Activated CD4-positive, alpha-beta T cell treated with anti-CD3 and anti-CD28 coated beads, Interleukin-2, amount 10 ng/mL, durations not matched to agents 7 days and 5 days (primary cell): ENCODE measurements at regions not wholly inside any gene's neighbourhood (a gene's known extent, or its start where the extent isn't known, plus 50 kb on each side); places are given as distances from the start of the nearest gene placed in this dataset.

Experiments used
- CTCF ChIA-PET: fragments of 350-600 bp; sonication (Branson Sonifier 250); formaldehyde crosslinking; loops from one replicate; lab custom pipeline; 2021; ENCODE audit warnings: antibody characterized with exemption; lab: Charles Lee
- POLR2A ChIA-PET: fragments of 350-600 bp; sonication (Branson Sonifier 250); formaldehyde crosslinking; loops from one replicate; lab custom pipeline; 2021; ENCODE audit warnings: antibody characterized with exemption; lab: Charles Lee
- DNase-seq: peaks from one replicate; pipeline ENCODE4 v3.0.0-alpha.2; 2020
- H3K27ac Mint-ChIP-seq: one replicate; pipeline ENCODE4 v1.8.0; 2021; ENCODE audit warnings: mild to moderate bottlenecking, moderate library complexity, mixed read lengths
- H3K27me3 Mint-ChIP-seq: one replicate; pipeline ENCODE4 v1.8.0; 2021; ENCODE audit warnings: mixed read lengths
- H3K36me3 Mint-ChIP-seq: one replicate; pipeline ENCODE4 v1.8.0; 2021; ENCODE audit warnings: low read depth, mixed read lengths
- H3K4me1 Mint-ChIP-seq: one replicate; pipeline ENCODE4 v1.8.0; 2021; ENCODE audit warnings: mixed read lengths
- H3K4me3 Mint-ChIP-seq: one replicate; pipeline ENCODE4 v1.8.0; 2021; ENCODE audit warnings: mild to moderate bottlenecking, moderate library complexity, mixed read lengths
- H3K9me3 Mint-ChIP-seq: one replicate; pipeline ENCODE4 v1.8.0; 2021; ENCODE audit warnings: mixed read lengths

GRCh38 chr9:103364753-103365152 lies 369.6 kb downstream of the CYLC2 start:
- Mint-ChIP-seq H3K27ac (no peak overlapping the region), H3K27me3 (no peaks in the 10 kb centered on the region), H3K9me3 (no peaks in the 10 kb centered on the region), H3K4me3 (no peak overlapping the region), H3K36me3 (no peaks in the 10 kb centered on the region), H3K4me1 (no peaks in the 10 kb centered on the region)
- DNase-seq, result no peak
- POLR2A ChIA-PET, result no interaction called here
- CTCF ChIA-PET, result no interaction called here

GRCh38 chr9:103371152-103371551 lies 376.0 kb downstream of the CYLC2 start:
- no peaks in the 10 kb centered on the region for H3K4me1 Mint-ChIP-seq
- no peaks in the 10 kb centered on the region for H3K27me3 Mint-ChIP-seq
- CTCF ChIA-PET, result no interaction called here
- H3K9me3 Mint-ChIP-seq, result no peaks in the 10 kb centered on the region
- H3K27ac Mint-ChIP-seq, result no peak overlapping the region
- DNase-seq, result no peak
- H3K4me3 Mint-ChIP-seq, result no peak overlapping the region
- no peaks in the 10 kb centered on the region for H3K36me3 Mint-ChIP-seq
- POLR2A ChIA-PET, result no interaction called here

- Mint-ChIP-seq H3K4me1 (no peaks in the 10 kb centered on the region), H3K27ac (no peak overlapping the region), H3K36me3 (no peaks in the 10 kb centered on the region), H3K9me3 (no peaks in the 10 kb centered on the region), H3K27me3 (no peaks in the 10 kb centered on the region), H3K4me3 (no peak overlapping the region)
- ChIA-PET CTCF (no interaction called here), POLR2A (no interaction called here)
- DNase-seq, result no peak
These were observed 377.7 kb downstream of the CYLC2 start for GRCh38 chr9:103372828-103373227.

- Mint-ChIP-seq H3K27ac (no peak overlapping the region), H3K4me3 (no peak overlapping the region), H3K27me3 (no peaks in the 10 kb centered on the region), H3K9me3 (no peaks in the 10 kb centered on the region), H3K36me3 (no peaks in the 10 kb centered on the region), H3K4me1 (no peaks in the 10 kb centered on the region)
- POLR2A ChIA-PET, result no interaction called here
- no peak for DNase-seq
- CTCF ChIA-PET, result no interaction called here
These were observed 382.5 kb downstream of the CYLC2 start for GRCh38 chr9:103377667-103378066.

DNA sequence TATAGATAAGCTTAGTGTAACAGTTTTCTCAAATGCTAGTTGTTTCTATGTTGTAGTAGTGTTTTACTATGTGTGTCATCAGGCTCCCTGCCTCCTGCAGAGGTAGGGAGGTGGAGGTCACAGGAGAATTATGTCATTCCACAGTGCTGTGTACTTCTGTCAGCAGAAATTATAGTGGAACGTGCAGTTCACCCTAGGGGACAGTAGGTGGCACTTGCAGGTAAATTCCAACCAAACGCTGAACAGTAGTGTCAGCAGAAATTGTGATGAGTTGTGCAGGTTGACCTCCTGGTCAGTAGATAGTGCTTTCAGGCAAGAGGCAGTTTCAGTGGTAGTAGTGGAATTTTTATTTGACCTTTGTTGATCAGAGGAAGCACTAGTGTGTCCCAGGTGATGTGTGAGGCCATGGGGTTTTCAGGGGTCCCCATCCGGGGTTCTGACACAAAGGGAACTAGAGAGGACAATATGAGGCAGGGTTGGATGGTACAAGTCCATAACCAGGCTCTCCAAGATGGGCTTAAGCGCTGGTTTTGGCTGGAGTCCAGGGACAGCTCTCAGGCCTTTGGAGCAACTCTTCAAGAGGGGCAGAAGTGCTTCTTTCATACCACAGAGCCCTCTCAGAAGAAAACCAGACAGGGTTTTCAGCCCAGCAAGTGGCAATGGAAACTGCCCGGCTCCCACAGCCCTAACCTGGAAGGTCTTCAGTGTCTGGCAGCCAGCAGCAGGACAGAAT lies 402.9 kb downstream of the CYLC2 start:
- Mint-ChIP-seq H3K9me3 (no peaks in the 10 kb centered on the region), H3K36me3 (no peaks in the 10 kb centered on the region), H3K4me3 (no peak overlapping the region), H3K27ac (no peak overlapping the region), H3K27me3 (no peaks in the 10 kb centered on the region), H3K4me1 (no peaks in the 10 kb centered on the region)
- POLR2A ChIA-PET, result no interaction called here
- DNase-seq, result peak; percentile 30
- CTCF ChIA-PET, result no interaction called here

DNA sequence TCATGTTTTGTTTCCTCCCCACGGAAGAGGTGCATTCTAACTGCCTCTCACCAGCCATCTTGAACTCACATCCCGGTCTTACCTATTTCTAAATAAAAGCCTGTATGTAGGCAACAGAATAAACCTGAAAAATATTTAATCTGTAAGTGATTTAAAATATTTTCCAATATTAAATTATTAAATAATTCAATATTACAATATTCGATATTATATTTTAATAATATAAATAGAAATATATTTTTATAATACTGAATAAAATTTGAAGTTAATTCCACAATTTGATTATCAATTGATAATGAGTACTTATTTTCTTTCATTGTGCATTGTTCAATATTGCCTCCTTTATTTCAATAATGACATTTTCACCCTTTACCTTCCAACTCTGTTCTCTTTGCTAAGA lies 404.4 kb downstream of the CYLC2 start:
- no peak overlapping the region for H3K27ac Mint-ChIP-seq

DNA sequence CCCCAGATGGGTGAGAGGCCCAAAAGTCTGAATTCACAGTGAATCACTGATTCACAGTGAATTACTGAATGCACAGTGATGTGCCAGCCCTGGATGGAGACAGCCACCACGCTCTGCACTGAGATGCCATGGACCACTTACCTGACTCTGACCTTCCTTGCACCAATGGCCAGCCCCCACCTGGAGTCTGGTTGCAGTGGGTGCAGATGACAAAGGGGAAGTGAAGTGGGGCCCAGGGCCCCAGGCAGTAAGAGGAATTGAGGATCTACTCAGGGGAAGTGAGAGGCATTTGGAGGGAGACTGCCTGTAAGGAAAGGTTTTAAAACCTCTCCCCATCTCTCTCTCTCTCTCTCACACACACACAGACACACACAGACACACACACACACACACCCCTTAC lies 412.1 kb downstream of the CYLC2 start:
- CTCF ChIA-PET, result no interaction called here
- H3K27me3 Mint-ChIP-seq, result no peaks in the 10 kb centered on the region

More for the DNA sequence above, 404.4 kb downstream of the CYLC2 start:
- H3K4me3 Mint-ChIP-seq, result no peak overlapping the region
- no peaks in the 10 kb centered on the region for H3K9me3 Mint-ChIP-seq
- POLR2A ChIA-PET, result no interaction called here
- no peaks in the 10 kb centered on the region for H3K36me3 Mint-ChIP-seq
- no peaks in the 10 kb centered on the region for H3K4me1 Mint-ChIP-seq
- DNase-seq, result no peak
- CTCF ChIA-PET, result no interaction called here
- no peaks in the 10 kb centered on the region for H3K27me3 Mint-ChIP-seq

DNA sequence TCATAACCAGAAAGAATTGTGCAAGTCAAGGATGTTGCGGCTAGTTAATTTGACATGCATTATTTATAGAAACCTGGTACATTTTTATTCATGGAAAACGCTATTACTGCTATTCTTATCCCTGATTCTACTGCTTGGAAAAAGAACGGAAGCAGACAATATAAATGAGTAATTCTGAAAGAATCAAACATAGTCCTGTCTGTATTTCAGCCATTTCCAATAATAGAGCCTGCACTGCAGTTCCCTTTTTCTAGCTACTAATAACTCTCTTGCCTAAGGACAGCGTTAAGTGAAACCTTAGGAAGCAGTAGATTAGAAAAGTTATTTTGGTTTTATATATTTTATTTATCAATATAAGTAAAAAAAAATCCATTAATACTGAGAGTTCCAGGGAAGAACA lies 414.9 kb downstream of the CYLC2 start:
- no peak for DNase-seq
- Mint-ChIP-seq H3K4me1 (no peaks in the 10 kb centered on the region), H3K27me3 (no peaks in the 10 kb centered on the region), H3K27ac (no peak overlapping the region), H3K36me3 (no peaks in the 10 kb centered on the region), H3K4me3 (no peak overlapping the region), H3K9me3 (no peaks in the 10 kb centered on the region)
- CTCF ChIA-PET, result no interaction called here
- POLR2A ChIA-PET, result no interaction called here

More for the DNA sequence above, 412.1 kb downstream of the CYLC2 start:
- Mint-ChIP-seq H3K9me3 (no peaks in the 10 kb centered on the region), H3K4me3 (no peak overlapping the region), H3K36me3 (no peaks in the 10 kb centered on the region), H3K27ac (no peak overlapping the region), H3K4me1 (no peaks in the 10 kb centered on the region)
- no peak for DNase-seq
- POLR2A ChIA-PET, result no interaction called here

DNA sequence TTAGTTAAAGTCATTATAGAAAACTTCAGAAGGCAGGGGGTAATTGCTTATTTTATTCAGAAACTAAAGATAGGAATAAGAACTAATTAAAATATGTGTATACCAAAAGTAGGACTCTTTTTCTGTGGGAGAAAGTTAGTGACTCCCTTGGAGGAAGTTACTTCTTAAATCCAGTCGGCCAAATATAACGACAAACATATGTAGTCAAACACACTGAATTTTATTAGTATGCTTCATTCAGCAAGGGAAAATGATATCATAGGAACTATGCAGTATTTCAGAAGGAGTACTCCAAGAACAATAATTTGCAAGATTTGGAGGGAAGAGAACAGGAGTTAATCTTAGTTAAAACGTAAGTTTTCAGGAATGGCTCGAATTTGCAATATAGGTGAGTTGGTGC lies 432.6 kb downstream of the CYLC2 start:
- Mint-ChIP-seq H3K27me3 (no peaks in the 10 kb centered on the region), H3K27ac (no peak overlapping the region), H3K9me3 (no peaks in the 10 kb centered on the region), H3K4me3 (no peak overlapping the region), H3K4me1 (no peaks in the 10 kb centered on the region), H3K36me3 (no peaks in the 10 kb centered on the region)
- no peak for DNase-seq
- ChIA-PET POLR2A (no interaction called here), CTCF (no interaction called here)

DNA sequence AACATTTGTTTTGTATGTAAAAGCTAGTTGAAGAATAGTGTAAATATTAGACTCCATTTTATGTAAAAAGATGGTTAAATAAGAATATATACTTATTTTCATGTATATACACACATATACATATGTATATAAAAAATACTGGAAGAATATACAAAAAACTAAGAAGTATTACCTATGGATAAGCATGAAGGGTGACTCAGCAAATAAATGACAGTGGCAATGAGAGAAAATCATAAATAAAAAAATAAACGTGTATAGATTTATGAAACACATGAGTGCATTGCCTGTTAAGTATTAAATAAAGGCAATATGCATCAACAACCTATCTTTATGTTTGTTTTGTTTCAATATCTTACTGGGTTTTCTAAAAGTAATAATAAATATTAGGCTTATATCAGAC lies 435.3 kb downstream of the CYLC2 start:
- H3K27me3 Mint-ChIP-seq, result no peaks in the 10 kb centered on the region
- H3K9me3 Mint-ChIP-seq, result no peaks in the 10 kb centered on the region
- H3K36me3 Mint-ChIP-seq, result no peaks in the 10 kb centered on the region
- no peak overlapping the region for H3K4me3 Mint-ChIP-seq
- H3K4me1 Mint-ChIP-seq, result no peaks in the 10 kb centered on the region
- no peak overlapping the region for H3K27ac Mint-ChIP-seq
- DNase-seq, result no peak
- ChIA-PET POLR2A (no interaction called here), CTCF (no interaction called here)

GRCh38 chr9:103431809-103432208 lies 436.7 kb downstream of the CYLC2 start:
- POLR2A ChIA-PET, result no interaction called here
- Mint-ChIP-seq H3K27ac (no peak overlapping the region), H3K4me1 (no peaks in the 10 kb centered on the region), H3K4me3 (no peak overlapping the region), H3K9me3 (no peaks in the 10 kb centered on the region), H3K36me3 (no peaks in the 10 kb centered on the region), H3K27me3 (no peaks in the 10 kb centered on the region)
- no peak for DNase-seq
- CTCF ChIA-PET, result no interaction called here

DNA sequence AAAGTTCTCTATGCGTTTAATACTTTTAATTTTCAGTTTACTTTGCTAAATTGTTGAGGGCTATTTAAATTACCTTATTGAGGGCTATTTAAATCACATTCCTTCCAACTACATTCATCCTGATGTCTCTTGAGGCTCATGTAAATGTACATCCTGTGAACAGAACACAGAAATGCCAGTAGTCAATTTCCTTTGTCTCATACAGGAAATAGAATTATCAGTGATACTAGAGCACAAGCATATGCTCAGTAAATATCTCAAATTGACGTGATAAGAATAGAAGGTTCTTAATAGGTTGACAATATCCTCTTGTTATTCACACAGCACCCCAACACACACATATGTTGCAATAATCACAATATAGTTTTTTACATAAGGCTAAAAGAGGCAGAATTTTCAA lies 449.0 kb downstream of the CYLC2 start:
- Mint-ChIP-seq H3K27ac (no peak overlapping the region), H3K36me3 (no peaks in the 10 kb centered on the region), H3K27me3 (no peaks in the 10 kb centered on the region), H3K9me3 (no peaks in the 10 kb centered on the region), H3K4me1 (no peaks in the 10 kb centered on the region), H3K4me3 (no peak overlapping the region)
- ChIA-PET CTCF (no interaction called here), POLR2A (no interaction called here)
- no peak for DNase-seq

DNA sequence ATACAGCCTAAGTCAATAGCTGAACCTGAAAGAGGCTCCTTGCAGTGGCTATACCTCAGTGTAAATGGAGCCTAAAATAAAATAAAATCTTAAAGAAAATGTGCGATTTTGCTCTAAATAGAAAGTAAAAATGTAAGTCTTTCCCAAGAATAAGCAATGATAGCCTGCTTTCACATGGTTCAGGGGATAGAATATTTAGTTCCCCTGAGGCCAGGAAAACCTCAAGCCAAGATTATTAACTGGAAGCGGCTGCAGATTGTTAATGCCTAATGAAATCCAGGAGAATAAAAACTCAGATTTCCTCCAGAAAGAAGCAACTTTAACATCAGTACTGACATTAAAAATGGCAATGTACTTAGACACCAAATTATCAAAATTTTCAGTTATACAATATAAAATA lies 463.7 kb downstream of the CYLC2 start:
- ChIA-PET POLR2A (no interaction called here), CTCF (no interaction called here)
- DNase-seq, result no peak
- Mint-ChIP-seq H3K27me3 (no peaks in the 10 kb centered on the region), H3K4me1 (no peaks in the 10 kb centered on the region), H3K27ac (no peak overlapping the region), H3K36me3 (no peaks in the 10 kb centered on the region), H3K9me3 (peaks cover 2% of the 10 kb centered on the region), H3K4me3 (no peak overlapping the region)

- no peaks in the 10 kb centered on the region for H3K4me1 Mint-ChIP-seq
These were observed 476.1 kb downstream of the CYLC2 start for GRCh38 chr9:103471241-103471640.

More at GRCh38 chr9:103471241-103471640, 476.1 kb downstream of the CYLC2 start:
- no peaks in the 10 kb centered on the region for H3K36me3 Mint-ChIP-seq
- H3K27ac Mint-ChIP-seq, result no peak overlapping the region
- no peak for DNase-seq
- peaks cover 9% of the 10 kb centered on the region for H3K9me3 Mint-ChIP-seq
- POLR2A ChIA-PET, result no interaction called here
- no peak overlapping the region for H3K4me3 Mint-ChIP-seq
- no peaks in the 10 kb centered on the region for H3K27me3 Mint-ChIP-seq
- CTCF ChIA-PET, result no interaction called here
